CD14-positive monocyte (primary cell): ENCODE measurements at regions not wholly inside any gene's neighbourhood (a gene's known extent, or its start where the extent isn't known, plus 50 kb on each side); places are given as distances from the start of the nearest gene placed in this dataset.

Experiments
- DNase-seq, 3 donors: peaks; one replicate each; pipeline ENCODE4 v3.0.0-alpha.2; 2011 to 2022
- H2AFZ ChIP-seq: 2 replicates; pipeline ENCODE4 v1.6.0; 2012; ENCODE audit warnings: mild to moderate bottlenecking, low read depth, low read length, inconsistent platforms; ENCODE audit not compliant: insufficient read depth, poor library complexity, severe bottlenecking
- H3K27ac ChIP-seq, 2 donors: 1 replicate in 1 of 2; 2 replicates in 1 of 2; pipeline ENCODE4 v1.5.1; 2012 to 2013; ENCODE audit warnings: low read length in 2 of 2, control low read depth in 1 of 2, inconsistent platforms in 1 of 2, low read depth in 1 of 2, mild to moderate bottlenecking in 1 of 2
- H3K27me3 ChIP-seq, 2 donors: one replicate each; pipeline versions ENCODE4 v1.6.0 to v1.6.1; 2011 to 2013; ENCODE audit warnings: low read length in 2 of 2; ENCODE audit not compliant: control insufficient read depth in 2 of 2, insufficient read depth in 2 of 2
- H3K36me3 ChIP-seq, 2 donors: replicated peaks in 1 of 2; 1 replicate in 1 of 2; 2 replicates in 1 of 2; pipeline versions ENCODE4 v1.5.1 to v1.6.1; 2012 to 2013; ENCODE audit warnings: low read length in 2 of 2, control low read depth in 1 of 2, inconsistent platforms in 1 of 2, mild to moderate bottlenecking in 1 of 2; ENCODE audit not compliant: insufficient read depth in 2 of 2, control insufficient read depth in 1 of 2
- H3K4me1 ChIP-seq, 2 donors: 1 replicate in 1 of 2; 2 replicates in 1 of 2; pipeline versions ENCODE4 v1.5.1 to v1.6.1; 2012 to 2013; ENCODE audit warnings: low read length in 2 of 2, control low read depth in 1 of 2, inconsistent platforms in 1 of 2, mild to moderate bottlenecking in 1 of 2, moderate library complexity in 1 of 2; ENCODE audit not compliant: insufficient read depth in 2 of 2, control insufficient read depth in 1 of 2
- H3K4me2 ChIP-seq: replicated peaks from 2 replicates; pipeline ENCODE3; 2012; ENCODE audit warnings: low read length, moderate library complexity, mild to moderate bottlenecking; ENCODE audit not compliant: poor library complexity, severe bottlenecking; ENCODE audit errors: extremely low read depth
- H3K4me3 ChIP-seq, 3 experiments: fragments of 200-600 bp in 1 of 3; sonication (generic) in 1 of 3; replicated peaks in 1 of 3; 1 replicate in 2 of 3; 2 replicates in 1 of 3; pipeline ENCODE4 v1.5.1; 2011 to 2013; ENCODE audit warnings: low read length in 3 of 3, mild to moderate bottlenecking in 3 of 3, control low read depth in 2 of 3, low read depth in 2 of 3, inconsistent platforms in 1 of 3, moderate library complexity in 1 of 3
- H3K79me2 ChIP-seq: 2 replicates; pipeline ENCODE4 v1.6.0; 2012; ENCODE audit warnings: mild to moderate bottlenecking, control low read depth, inconsistent platforms, low read length, moderate library complexity; ENCODE audit not compliant: insufficient read depth
- H3K9ac ChIP-seq: 2 replicates; pipeline ENCODE4 v1.6.0; 2017; ENCODE audit warnings: low read length, mild to moderate bottlenecking; ENCODE audit not compliant: insufficient read depth, poor library complexity, severe bottlenecking
- H3K9me3 ChIP-seq, 2 donors: replicated peaks in 1 of 2; 1 replicate in 1 of 2; 2 replicates in 1 of 2; pipeline versions ENCODE4 v1.5.1 to v1.6.1; 2012 to 2013; ENCODE audit warnings: low read length in 2 of 2, control low read depth in 1 of 2; ENCODE audit not compliant: control insufficient read depth in 1 of 2, insufficient read depth in 1 of 2
- H4K20me1 ChIP-seq: 2 replicates; pipeline ENCODE4 v1.6.0; 2012; ENCODE audit warnings: mild to moderate bottlenecking, low read length, control low read depth, moderate library complexity; ENCODE audit not compliant: insufficient read depth
- H3K27ac Mint-ChIP-seq, 7 donors: one replicate each; pipeline ENCODE4 v1.8.0; 2020; ENCODE audit warnings: mild to moderate bottlenecking in 7 of 7, mixed read lengths in 7 of 7, moderate library complexity in 6 of 7, inconsistent platforms in 2 of 7
- H3K27me3 Mint-ChIP-seq, 3 donors: one replicate each; pipeline ENCODE4 v1.8.0; 2021 to 2022; ENCODE audit warnings: low read depth in 3 of 3, mild to moderate bottlenecking in 3 of 3, mixed read lengths in 3 of 3, moderate library complexity in 3 of 3, inconsistent platforms in 1 of 3
- H3K36me3 Mint-ChIP-seq, 2 donors: one replicate each; pipeline ENCODE4 v1.8.0; 2020; ENCODE audit warnings: mixed read lengths in 2 of 2, inconsistent platforms in 1 of 2, mild to moderate bottlenecking in 1 of 2
- H3K4me1 Mint-ChIP-seq: one replicate; pipeline ENCODE4 v1.8.0; 2020; ENCODE audit warnings: mild to moderate bottlenecking, mixed read lengths
- H3K4me3 Mint-ChIP-seq, 2 donors: one replicate each; pipeline ENCODE4 v1.8.0; 2020; ENCODE audit warnings: mild to moderate bottlenecking in 2 of 2, mixed read lengths in 2 of 2, moderate library complexity in 1 of 2
- H3K9me3 Mint-ChIP-seq, 7 donors: one replicate each; pipeline ENCODE4 v1.8.0; 2020 to 2022; ENCODE audit warnings: mixed read lengths in 7 of 7, mild to moderate bottlenecking in 6 of 7, moderate library complexity in 6 of 7, inconsistent platforms in 2 of 7
- CTCF ChIP-seq: fragments of 200-600 bp; IDR thresholded peaks from one replicate; pipeline ENCODE4 v1.8.0; 2022; ENCODE audit warnings: antibody characterized with exemption, mild to moderate bottlenecking
- WGBS: methylation state at CpG from one replicate; pipeline ENCODE4 v1.1.5; 2013; ENCODE audit warnings: missing lambda C conversion rate; ENCODE audit not compliant: insufficient coverage; 5-methylcytosine and 5-hydroxymethylcytosine counted together
- intact Hi-C, 2 donors: fragments of 100-400 bp; cut with micrococcal nuclease; formaldehyde crosslinking; loops; one replicate each; pipeline versions ENCODE4 v1.15.0 to v1.15.1; 2023

GRCh38 chr11:29801561-29801960 is 215.3 kb downstream of the KCNA4 start:
- Histone ChIP-seq H3K4me1 (no peaks in the 10 kb centered on the region), H3K36me3 (no peaks in the 10 kb centered on the region), H3K27me3 (no peaks in the 10 kb centered on the region), H4K20me1 (no peaks in the 10 kb centered on the region), H3K27ac (no peak overlapping the region), H3K9me3 (no peaks in the 10 kb centered on the region), H2AFZ (no peak overlapping the region), H3K9ac (no peak overlapping the region), H3K79me2 (no peaks in the 10 kb centered on the region), H3K4me2 (no peak overlapping the region), H3K4me3 (no peak overlapping the region)
- no peaks in the 10 kb centered on the region for H3K4me1 Mint-ChIP-seq
- H3K36me3 Mint-ChIP-seq: no peaks in the 10 kb centered on the region
- H3K27ac Mint-ChIP-seq: no peak overlapping the region
- 91% methylated on average over 1 of the region's 1 CpG for WGBS
- H3K4me3 Mint-ChIP-seq: no peak overlapping the region
- no peak for TF ChIP-seq CTCF
- intact Hi-C loops: no loop called here
- H3K27me3 Mint-ChIP-seq: peaks cover 0 to 2% (median 0%) of the 10 kb centered on the region in 3 donors
- no peak for DNase-seq
- H3K9me3 Mint-ChIP-seq: peaks cover 0 to 6% (median 3%) of the 10 kb centered on the region in 7 donors

GRCh38 chr11:29786092-29786491 is 230.7 kb downstream of the KCNA4 start:
- no CpG with 5 or more reads among the region's 1 CpG for WGBS
- TF ChIP-seq CTCF: no peak
- intact Hi-C loops: no loop called here

More at GRCh38 chr11:29786092-29786491, 230.7 kb downstream of the KCNA4 start:
- H3K9me3 ChIP-seq: peaks cover 0 to 3% of the 10 kb centered on the region in 2 donors
- no peaks in the 10 kb centered on the region for H3K4me1 Mint-ChIP-seq
- DNase-seq: no peak
- H4K20me1 ChIP-seq: no peaks in the 10 kb centered on the region
- no peak overlapping the region for H3K4me2 ChIP-seq
- no peak overlapping the region for H3K9ac ChIP-seq
- peaks cover 0 to 6% (median 2%) of the 10 kb centered on the region in 7 donors for H3K9me3 Mint-ChIP-seq
- no peak overlapping the region for H2AFZ ChIP-seq
- no peaks in the 10 kb centered on the region for H3K27me3 ChIP-seq
- no peak overlapping the region for H3K27ac Mint-ChIP-seq
- H3K27ac ChIP-seq: no peak overlapping the region
- H3K27me3 Mint-ChIP-seq: no peaks in the 10 kb centered on the region
- H3K36me3 ChIP-seq: no peaks in the 10 kb centered on the region
- H3K4me3 Mint-ChIP-seq: no peak overlapping the region
- no peaks in the 10 kb centered on the region for H3K79me2 ChIP-seq
- H3K4me3 ChIP-seq: no peak overlapping the region
- no peaks in the 10 kb centered on the region for H3K4me1 ChIP-seq
- H3K36me3 Mint-ChIP-seq: no peaks in the 10 kb centered on the region
